ENCODE measurements at regions not wholly inside any gene's neighbourhood (a gene's known extent, or its start where the extent isn't known, plus 50 kb on each side); places are given as distances from the start of the nearest gene placed in this dataset.
"Not testable (repeated sequence)": the region's sequence is repeated elsewhere in the genome, so short reads cannot be mapped to it uniquely, and the experiment has no call there.

GRCh38 chr16:87150681-87151280 lies 166.4 kb downstream of the C16orf95 start:
- H3K27ac Mint-ChIP-seq (ENCODE audit: unreplicated experiment), result no peak overlapping the region
- H3K9me3 Mint-ChIP-seq (ENCODE audit: low read depth), result peaks cover 3% of the 10 kb centered on the region
- H3K27me3 Mint-ChIP-seq (ENCODE audit: low read depth), result no peaks in the 10 kb centered on the region
- TF ChIP-seq, protein P1, sequence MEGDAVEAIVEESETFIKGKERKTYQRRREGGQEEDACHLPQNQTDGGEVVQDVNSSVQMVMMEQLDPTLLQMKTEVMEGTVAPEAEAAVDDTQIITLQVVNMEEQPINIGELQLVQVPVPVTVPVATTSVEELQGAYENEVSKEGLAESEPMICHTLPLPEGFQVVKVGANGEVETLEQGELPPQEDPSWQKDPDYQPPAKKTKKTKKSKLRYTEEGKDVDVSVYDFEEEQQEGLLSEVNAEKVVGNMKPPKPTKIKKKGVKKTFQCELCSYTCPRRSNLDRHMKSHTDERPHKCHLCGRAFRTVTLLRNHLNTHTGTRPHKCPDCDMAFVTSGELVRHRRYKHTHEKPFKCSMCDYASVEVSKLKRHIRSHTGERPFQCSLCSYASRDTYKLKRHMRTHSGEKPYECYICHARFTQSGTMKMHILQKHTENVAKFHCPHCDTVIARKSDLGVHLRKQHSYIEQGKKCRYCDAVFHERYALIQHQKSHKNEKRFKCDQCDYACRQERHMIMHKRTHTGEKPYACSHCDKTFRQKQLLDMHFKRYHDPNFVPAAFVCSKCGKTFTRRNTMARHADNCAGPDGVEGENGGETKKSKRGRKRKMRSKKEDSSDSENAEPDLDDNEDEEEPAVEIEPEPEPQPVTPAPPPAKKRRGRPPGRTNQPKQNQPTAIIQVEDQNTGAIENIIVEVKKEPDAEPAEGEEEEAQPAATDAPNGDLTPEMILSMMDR (IDR thresholded peaks at IDR 0.05), result no peak
- H3K4me1 Mint-ChIP-seq (ENCODE audit: low read depth), result peaks cover 30% of the 10 kb centered on the region
- peaks cover 2% of the 10 kb centered on the region for H3K36me3 Mint-ChIP-seq (ENCODE audit: low read depth)
- DNase-seq (ENCODE audit: low spot score), result no peak
- H3K4me3 Mint-ChIP-seq (ENCODE audit: unreplicated experiment), result no peak overlapping the region

- no peak overlapping the region for H3K27ac Mint-ChIP-seq (ENCODE audit: unreplicated experiment)
- H3K9me3 Mint-ChIP-seq (ENCODE audit: low read depth), result peaks cover 3% of the 10 kb centered on the region
- peaks cover 2% of the 10 kb centered on the region for H3K36me3 Mint-ChIP-seq (ENCODE audit: low read depth)
- DNase-seq (ENCODE audit: low spot score), result peak; percentile 59
- H3K4me3 Mint-ChIP-seq (ENCODE audit: unreplicated experiment), result no peak overlapping the region
- no peaks in the 10 kb centered on the region for H3K27me3 Mint-ChIP-seq (ENCODE audit: low read depth)
- H3K4me1 Mint-ChIP-seq (ENCODE audit: low read depth), result peaks cover 30% of the 10 kb centered on the region
- TF ChIP-seq, protein P1 (IDR thresholded peaks at IDR 0.05), result no peak
These were observed 164.9 kb downstream of the C16orf95 start for GRCh38 chr16:87152221-87152755.

- Mint-ChIP-seq H3K36me3 (ENCODE audit: low read depth) (peaks cover 2% of the 10 kb centered on the region), H3K27ac (ENCODE audit: unreplicated experiment) (no peak overlapping the region), H3K9me3 (ENCODE audit: low read depth) (peaks cover 4% of the 10 kb centered on the region), H3K4me1 (ENCODE audit: low read depth) (peaks cover 27% of the 10 kb centered on the region), H3K27me3 (ENCODE audit: low read depth) (no peaks in the 10 kb centered on the region), H3K4me3 (ENCODE audit: unreplicated experiment) (no peak overlapping the region)
- DNase-seq (ENCODE audit: low spot score), result peak; percentile 72
- TF ChIP-seq, protein P1 (IDR thresholded peaks at IDR 0.05), result no peak
These were observed 163.9 kb downstream of the C16orf95 start for GRCh38 chr16:87153326-87153725.

DNA sequence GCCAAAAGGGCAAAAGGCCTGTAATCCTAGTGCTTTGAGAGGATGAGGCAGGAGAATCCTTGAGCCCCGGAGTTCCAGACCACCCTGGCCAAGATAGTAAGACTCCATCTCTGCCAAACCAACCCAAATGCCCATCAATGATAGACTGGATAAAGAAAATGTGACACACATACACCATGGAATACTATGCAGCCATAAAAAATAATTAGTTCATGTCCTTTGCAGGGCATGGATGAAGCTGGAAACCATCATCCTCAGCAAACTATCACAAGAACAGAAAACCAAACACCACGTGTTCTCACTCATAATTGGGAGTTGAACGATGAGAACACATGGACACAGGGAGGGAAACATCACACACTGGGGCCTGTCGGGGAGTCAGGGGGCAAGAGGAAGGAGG lies 161.9 kb downstream of the C16orf95 start:
- not testable (repeated sequence) for H3K9me3 Mint-ChIP-seq (ENCODE audit: low read depth); H3K27me3 Mint-ChIP-seq (ENCODE audit: low read depth); H3K27ac Mint-ChIP-seq (ENCODE audit: unreplicated experiment); H3K36me3 Mint-ChIP-seq (ENCODE audit: low read depth); H3K4me3 Mint-ChIP-seq (ENCODE audit: unreplicated experiment)
- peak; percentile 29 for DNase-seq (ENCODE audit: low spot score)
- H3K4me1 Mint-ChIP-seq (ENCODE audit: low read depth), result peaks cover 18% of the 10 kb centered on the region

DNA sequence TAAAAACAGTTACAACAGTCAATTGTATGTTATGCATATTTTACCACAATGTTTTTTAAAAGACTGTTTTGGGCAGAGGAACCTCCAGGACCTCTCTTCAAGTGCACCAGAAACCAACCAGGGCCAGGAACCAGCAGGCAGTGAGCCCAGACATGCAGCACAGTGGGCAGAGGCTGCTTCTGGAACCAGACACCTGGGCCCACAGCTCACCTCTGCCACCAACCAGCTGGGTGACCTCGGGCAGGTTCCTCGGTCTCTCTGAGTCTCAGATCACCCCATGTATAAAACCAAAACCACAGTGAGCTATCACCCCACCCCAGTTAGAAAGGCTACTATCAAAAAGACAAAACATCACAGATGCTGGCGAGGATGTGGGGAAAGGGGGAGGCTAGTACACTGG lies 161.0 kb downstream of the C16orf95 start:
- Mint-ChIP-seq H3K4me1 (ENCODE audit: low read depth) (peaks cover 13% of the 10 kb centered on the region), H3K27ac (ENCODE audit: unreplicated experiment) (no peak overlapping the region), H3K4me3 (ENCODE audit: unreplicated experiment) (no peak overlapping the region), H3K27me3 (ENCODE audit: low read depth) (no peaks in the 10 kb centered on the region), H3K9me3 (ENCODE audit: low read depth) (peaks cover 3% of the 10 kb centered on the region), H3K36me3 (ENCODE audit: low read depth) (peaks cover 3% of the 10 kb centered on the region)
- DNase-seq (ENCODE audit: low spot score), result no peak
- TF ChIP-seq, protein P1 (IDR thresholded peaks at IDR 0.05), result no peak

- TF ChIP-seq, protein P1 (IDR thresholded peaks at IDR 0.05), result no peak
- H3K4me1 Mint-ChIP-seq (ENCODE audit: low read depth), result peaks cover 9% of the 10 kb centered on the region
- peak overlapping the region; percentile 5 for H3K4me3 Mint-ChIP-seq (ENCODE audit: unreplicated experiment)
- H3K27me3 Mint-ChIP-seq (ENCODE audit: low read depth), result no peaks in the 10 kb centered on the region
- H3K27ac Mint-ChIP-seq (ENCODE audit: unreplicated experiment), result peak overlapping the region; percentile 82
- no peak for DNase-seq (ENCODE audit: low spot score)
- peaks cover 3% of the 10 kb centered on the region for H3K36me3 Mint-ChIP-seq (ENCODE audit: low read depth)
- H3K9me3 Mint-ChIP-seq (ENCODE audit: low read depth), result peaks cover 3% of the 10 kb centered on the region
These were observed 157.0 kb downstream of the C16orf95 start for GRCh38 chr16:87160234-87160636.
